ENCODE measurements at regions not wholly inside any gene's neighbourhood (a gene's known extent, or its start where the extent isn't known, plus 50 kb on each side); places are given as distances from the start of the nearest gene placed in this dataset.

DNA sequence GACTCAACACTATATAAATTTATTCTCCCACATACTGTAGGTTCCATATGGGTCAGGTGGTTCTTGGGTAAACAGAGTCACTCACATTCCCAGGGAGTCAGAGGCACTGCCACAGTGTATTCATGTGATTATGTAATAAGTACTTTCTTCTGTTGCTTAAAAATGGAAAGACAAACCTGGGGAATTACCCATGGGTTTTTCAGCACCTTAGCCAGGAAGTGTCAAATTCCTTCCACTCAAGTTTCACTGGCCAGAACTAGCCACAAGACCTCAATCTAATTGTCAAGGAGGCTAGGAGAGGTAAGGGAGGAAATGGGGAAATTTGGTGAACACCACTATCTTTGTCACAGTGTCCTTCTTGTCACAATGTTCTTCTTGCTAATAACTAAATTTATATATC is 333.2 kb upstream of the MDGA2 start:
- no peak overlapping the region for H3K4me3 ChIP-seq (replicated peaks in 1 of 2; ENCODE audit: low read depth in 1 of 2, low read length in 2 of 2)
- no peak overlapping the region for H3K9ac ChIP-seq (ENCODE audit: low read length)
- H4K20me1 ChIP-seq (ENCODE audit: insufficient read depth), result no peaks in the 10 kb centered on the region; the same call in 1 of the 2 replicates
- no peaks in the 10 kb centered on the region for H3K79me2 ChIP-seq (ENCODE audit: insufficient read depth, low read length)
- no peaks in the 10 kb centered on the region; a peak in 1 of 4 replicates for H3K9me3 ChIP-seq (ENCODE audit: control insufficient read depth in 1 of 2, insufficient read depth in 1 of 2, low read depth in 1 of 2, low read length in 2 of 2)
- intact Hi-C loops (cut with micrococcal nuclease), result no loop called here
- no peak for DNase-seq (ENCODE audit: low read depth, low spot score)
- ChIA-PET RAD21 (ENCODE audit: low non-redundant PET in 1 of 2, low total read pairs in 2 of 2, uncharacterized antibody in 2 of 2, unreplicated experiment in 2 of 2) (no interaction called here), CTCF (no interaction called here), POLR2A (no interaction called here)
- no peak for ATAC-seq
- no peaks in the 10 kb centered on the region for H3K4me1 ChIP-seq (ENCODE audit: control insufficient read depth in 1 of 2, insufficient read depth in 2 of 2, low read length in 2 of 2)
- H3K9me2 ChIP-seq (ENCODE audit: insufficient read depth), result no peaks in the 10 kb centered on the region
- TF ChIP-seq, protein P1, sequence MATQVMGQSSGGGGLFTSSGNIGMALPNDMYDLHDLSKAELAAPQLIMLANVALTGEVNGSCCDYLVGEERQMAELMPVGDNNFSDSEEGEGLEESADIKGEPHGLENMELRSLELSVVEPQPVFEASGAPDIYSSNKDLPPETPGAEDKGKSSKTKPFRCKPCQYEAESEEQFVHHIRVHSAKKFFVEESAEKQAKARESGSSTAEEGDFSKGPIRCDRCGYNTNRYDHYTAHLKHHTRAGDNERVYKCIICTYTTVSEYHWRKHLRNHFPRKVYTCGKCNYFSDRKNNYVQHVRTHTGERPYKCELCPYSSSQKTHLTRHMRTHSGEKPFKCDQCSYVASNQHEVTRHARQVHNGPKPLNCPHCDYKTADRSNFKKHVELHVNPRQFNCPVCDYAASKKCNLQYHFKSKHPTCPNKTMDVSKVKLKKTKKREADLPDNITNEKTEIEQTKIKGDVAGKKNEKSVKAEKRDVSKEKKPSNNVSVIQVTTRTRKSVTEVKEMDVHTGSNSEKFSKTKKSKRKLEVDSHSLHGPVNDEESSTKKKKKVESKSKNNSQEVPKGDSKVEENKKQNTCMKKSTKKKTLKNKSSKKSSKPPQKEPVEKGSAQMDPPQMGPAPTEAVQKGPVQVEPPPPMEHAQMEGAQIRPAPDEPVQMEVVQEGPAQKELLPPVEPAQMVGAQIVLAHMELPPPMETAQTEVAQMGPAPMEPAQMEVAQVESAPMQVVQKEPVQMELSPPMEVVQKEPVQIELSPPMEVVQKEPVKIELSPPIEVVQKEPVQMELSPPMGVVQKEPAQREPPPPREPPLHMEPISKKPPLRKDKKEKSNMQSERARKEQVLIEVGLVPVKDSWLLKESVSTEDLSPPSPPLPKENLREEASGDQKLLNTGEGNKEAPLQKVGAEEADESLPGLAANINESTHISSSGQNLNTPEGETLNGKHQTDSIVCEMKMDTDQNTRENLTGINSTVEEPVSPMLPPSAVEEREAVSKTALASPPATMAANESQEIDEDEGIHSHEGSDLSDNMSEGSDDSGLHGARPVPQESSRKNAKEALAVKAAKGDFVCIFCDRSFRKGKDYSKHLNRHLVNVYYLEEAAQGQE (IDR thresholded peaks at IDR 0.05; ENCODE audit: low read depth), result no peak
- TF ChIP-seq POLR2AphosphoS5 (IDR thresholded peaks at IDR 0.05; ENCODE audit: low read depth, low read length) (no peak), TCF7L2 (IDR thresholded peaks at IDR 0.05; ENCODE audit: borderline replicate concordance, extremely low read depth, insufficient read depth, insufficient read length) (no peak), CBX3 (IDR thresholded peaks at IDR 0.05; ENCODE audit: low read depth) (no peak), SP1 (IDR thresholded peaks at IDR 0.05; ENCODE audit: low read depth) (no peak), SRF (IDR thresholded peaks at IDR 0.05; ENCODE audit: low read depth) (no peak), ATF3 (IDR thresholded peaks at IDR 0.05) (no peak), ZFX (IDR thresholded peaks at IDR 0.05) (no peak), SIN3A (IDR thresholded peaks at IDR 0.05; ENCODE audit: low read depth) (no peak), ZNF274 (IDR thresholded peaks at IDR 0.05; ENCODE audit: low read depth, low read length) (no peak), POLR2A (IDR thresholded peaks at IDR 0.05; ENCODE audit: borderline replicate concordance, extremely low read depth, insufficient read depth, insufficient read length) (no peak), CEBPB (IDR thresholded peaks at IDR 0.05; ENCODE audit: low read depth) (no peak), EGR1 (IDR thresholded peaks at IDR 0.05; ENCODE audit: low read depth) (no peak), EZH2 (IDR thresholded peaks at IDR 0.05) (no peak), JUND (IDR thresholded peaks at IDR 0.05) (no peak), FOSL1 (IDR thresholded peaks at IDR 0.05; ENCODE audit: low read depth) (no peak)
- TF ChIP-seq, protein P2, sequence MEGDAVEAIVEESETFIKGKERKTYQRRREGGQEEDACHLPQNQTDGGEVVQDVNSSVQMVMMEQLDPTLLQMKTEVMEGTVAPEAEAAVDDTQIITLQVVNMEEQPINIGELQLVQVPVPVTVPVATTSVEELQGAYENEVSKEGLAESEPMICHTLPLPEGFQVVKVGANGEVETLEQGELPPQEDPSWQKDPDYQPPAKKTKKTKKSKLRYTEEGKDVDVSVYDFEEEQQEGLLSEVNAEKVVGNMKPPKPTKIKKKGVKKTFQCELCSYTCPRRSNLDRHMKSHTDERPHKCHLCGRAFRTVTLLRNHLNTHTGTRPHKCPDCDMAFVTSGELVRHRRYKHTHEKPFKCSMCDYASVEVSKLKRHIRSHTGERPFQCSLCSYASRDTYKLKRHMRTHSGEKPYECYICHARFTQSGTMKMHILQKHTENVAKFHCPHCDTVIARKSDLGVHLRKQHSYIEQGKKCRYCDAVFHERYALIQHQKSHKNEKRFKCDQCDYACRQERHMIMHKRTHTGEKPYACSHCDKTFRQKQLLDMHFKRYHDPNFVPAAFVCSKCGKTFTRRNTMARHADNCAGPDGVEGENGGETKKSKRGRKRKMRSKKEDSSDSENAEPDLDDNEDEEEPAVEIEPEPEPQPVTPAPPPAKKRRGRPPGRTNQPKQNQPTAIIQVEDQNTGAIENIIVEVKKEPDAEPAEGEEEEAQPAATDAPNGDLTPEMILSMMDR (IDR thresholded peaks at IDR 0.05 in 2 of 3, conservative IDR thresholded peaks at IDR 0.05 in 1 of 3; ENCODE audit: borderline replicate concordance in 1 of 3, insufficient read depth in 1 of 3, low read depth in 2 of 3, low read length in 2 of 3), result no peak
- H2AFZ ChIP-seq (ENCODE audit: low read depth, low read length, poor library complexity, severe bottlenecking), result no peak overlapping the region
- no peak overlapping the region for H3K27ac ChIP-seq (ENCODE audit: low read depth, low read length)
- no peak overlapping the region for H3K4me2 ChIP-seq (ENCODE audit: low read length)
- no peaks in the 10 kb centered on the region for H3K27me3 ChIP-seq (ENCODE audit: insufficient read depth, low read length)
- no peaks in the 10 kb centered on the region for H3K36me3 ChIP-seq (ENCODE audit: control insufficient read depth in 1 of 2, insufficient read depth in 2 of 2, low read length in 2 of 2)
- BruUV-seq (replicated peaks), result no TSS peak
